Loucy (cell line): ENCODE measurements at regions not wholly inside any gene's neighbourhood (a gene's known extent, or its start where the extent isn't known, plus 50 kb on each side); places are given as distances from the start of the nearest gene placed in this dataset.

ENCODE experiments used
- EZH2phosphoT487 ChIP-seq: fragments of 200-600 bp; IDR thresholded peaks from 2 replicates; pipeline ENCODE4 v1.6.1; 2018; ENCODE audit warnings: antibody characterized with exemption, mild to moderate bottlenecking, moderate library complexity, borderline replicate concordance
- TF ChIP-seq, protein P1 (sequence below): fragments of 200-600 bp; sonication (generic); conservative IDR thresholded peaks from 2 replicates; pipeline ENCODE4 v1.5.1; 2014; ENCODE audit warnings: mild to moderate bottlenecking, antibody characterized with exemption, low read length

DNA sequence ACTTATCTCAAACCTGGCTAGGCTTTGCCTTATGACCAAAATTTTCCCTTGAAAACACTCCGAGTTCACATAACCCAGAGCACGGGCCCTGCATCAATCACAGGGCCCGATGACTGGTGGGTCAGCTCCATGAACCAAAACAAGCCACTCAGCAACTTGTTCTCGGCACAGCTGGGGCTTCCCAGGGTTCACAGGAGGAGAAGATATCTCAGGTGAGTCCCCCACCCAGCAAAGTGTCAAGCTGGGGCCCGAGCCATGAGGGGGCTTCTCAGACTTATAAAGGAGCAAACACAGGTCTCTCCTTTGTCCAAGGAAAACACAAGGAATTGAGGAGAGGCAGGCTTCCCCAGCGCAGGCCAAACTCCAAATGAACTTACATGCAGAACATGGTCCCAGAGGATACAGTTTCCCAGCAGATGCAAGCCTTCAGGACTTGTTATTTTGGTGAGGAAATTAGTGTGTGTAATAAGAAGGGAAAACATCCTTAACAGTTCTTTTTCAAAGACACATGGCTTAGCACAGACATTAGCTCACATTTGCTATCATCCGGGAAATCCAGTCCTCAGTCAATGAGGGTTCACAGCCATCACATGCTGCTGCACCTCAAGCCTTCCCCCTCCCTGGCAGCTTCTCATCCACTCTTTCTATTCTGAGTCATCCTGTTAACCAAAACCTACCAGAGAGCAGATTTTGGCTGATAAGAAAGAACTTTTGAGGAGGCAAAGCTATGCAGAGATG, 98.1 kb upstream of the NFIA start:
- no peak for TF ChIP-seq EZH2phosphoT487
- TF ChIP-seq, protein P1, sequence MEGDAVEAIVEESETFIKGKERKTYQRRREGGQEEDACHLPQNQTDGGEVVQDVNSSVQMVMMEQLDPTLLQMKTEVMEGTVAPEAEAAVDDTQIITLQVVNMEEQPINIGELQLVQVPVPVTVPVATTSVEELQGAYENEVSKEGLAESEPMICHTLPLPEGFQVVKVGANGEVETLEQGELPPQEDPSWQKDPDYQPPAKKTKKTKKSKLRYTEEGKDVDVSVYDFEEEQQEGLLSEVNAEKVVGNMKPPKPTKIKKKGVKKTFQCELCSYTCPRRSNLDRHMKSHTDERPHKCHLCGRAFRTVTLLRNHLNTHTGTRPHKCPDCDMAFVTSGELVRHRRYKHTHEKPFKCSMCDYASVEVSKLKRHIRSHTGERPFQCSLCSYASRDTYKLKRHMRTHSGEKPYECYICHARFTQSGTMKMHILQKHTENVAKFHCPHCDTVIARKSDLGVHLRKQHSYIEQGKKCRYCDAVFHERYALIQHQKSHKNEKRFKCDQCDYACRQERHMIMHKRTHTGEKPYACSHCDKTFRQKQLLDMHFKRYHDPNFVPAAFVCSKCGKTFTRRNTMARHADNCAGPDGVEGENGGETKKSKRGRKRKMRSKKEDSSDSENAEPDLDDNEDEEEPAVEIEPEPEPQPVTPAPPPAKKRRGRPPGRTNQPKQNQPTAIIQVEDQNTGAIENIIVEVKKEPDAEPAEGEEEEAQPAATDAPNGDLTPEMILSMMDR: no peak
